ENCODE measurements at regions not wholly inside any gene's neighbourhood (a gene's known extent, or its start where the extent isn't known, plus 50 kb on each side); places are given as distances from the start of the nearest gene placed in this dataset.

DNA sequence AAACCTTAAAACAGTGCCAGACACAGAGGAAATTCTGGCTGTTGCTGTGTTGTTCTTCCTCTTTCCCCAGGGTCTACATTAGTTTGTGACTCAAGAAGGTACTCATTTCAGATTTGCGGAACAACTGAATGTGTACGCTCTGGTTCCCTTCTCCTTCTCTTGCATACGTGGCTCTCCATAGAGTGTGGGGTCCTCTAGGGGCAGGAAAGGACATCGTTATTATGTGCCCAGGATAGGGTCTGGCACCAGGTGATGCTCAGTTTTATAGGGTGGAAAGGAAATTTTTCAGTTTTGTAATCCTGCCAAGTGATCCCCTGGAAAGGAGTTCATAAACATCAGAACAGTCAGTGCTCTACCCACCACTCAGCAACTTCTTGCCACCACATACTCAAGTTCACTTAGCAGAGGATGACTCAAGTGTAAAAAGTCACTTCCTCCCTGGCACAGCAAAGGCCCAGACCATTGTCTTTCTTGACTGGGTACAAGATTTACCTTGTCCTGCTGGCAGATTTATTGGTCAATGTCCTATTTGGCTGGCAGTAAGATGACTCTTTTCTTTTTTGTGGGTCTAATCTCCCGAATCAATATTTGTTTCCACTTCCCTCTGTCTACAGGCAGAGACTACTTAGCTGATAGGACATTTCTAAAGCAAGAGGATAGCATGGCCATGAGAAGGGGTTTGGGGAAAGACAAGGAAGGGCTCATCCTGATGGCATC, 246.0 kb upstream of the TENM4 start:
- TF ChIP-seq CTCF (IDR thresholded peaks at IDR 0.05; ENCODE audit: low read depth, low read length) = no peak
- in situ Hi-C loops (cut with HindIII; ENCODE audit: low sequenced_read_pairs) = no loop called here
- no peak overlapping the region for H3K4me3 ChIP-seq (ENCODE audit: low read depth, low read length)
- no peak for DNase-seq (ENCODE audit: low read depth, low spot score)

DNA sequence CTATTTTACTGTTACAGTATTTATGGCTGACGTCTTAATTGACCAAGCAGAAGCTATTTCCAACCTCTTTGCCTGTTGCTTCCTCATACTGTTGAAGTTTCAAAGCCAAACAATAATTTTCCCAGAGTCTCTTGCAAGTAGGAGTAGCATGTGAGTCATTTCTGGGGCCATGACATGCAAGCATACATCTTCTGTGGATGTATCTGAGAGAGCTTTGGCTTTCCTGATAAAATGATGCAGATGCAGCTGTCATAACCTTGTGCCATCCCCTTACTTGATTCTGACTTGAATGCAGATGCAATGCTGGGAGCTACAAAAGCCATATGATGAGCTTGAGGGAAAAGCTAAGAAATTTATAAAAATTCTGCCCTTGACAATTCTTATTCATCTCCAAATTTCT, 243.1 kb upstream of the TENM4 start:
- DNase-seq (ENCODE audit: low read depth, low spot score) = no peak
- H3K4me3 ChIP-seq (ENCODE audit: low read depth, low read length) = no peak overlapping the region
- TF ChIP-seq CTCF (IDR thresholded peaks at IDR 0.05; ENCODE audit: low read depth, low read length) = no peak
- in situ Hi-C loops (cut with HindIII; ENCODE audit: low sequenced_read_pairs) = no loop called here

DNA sequence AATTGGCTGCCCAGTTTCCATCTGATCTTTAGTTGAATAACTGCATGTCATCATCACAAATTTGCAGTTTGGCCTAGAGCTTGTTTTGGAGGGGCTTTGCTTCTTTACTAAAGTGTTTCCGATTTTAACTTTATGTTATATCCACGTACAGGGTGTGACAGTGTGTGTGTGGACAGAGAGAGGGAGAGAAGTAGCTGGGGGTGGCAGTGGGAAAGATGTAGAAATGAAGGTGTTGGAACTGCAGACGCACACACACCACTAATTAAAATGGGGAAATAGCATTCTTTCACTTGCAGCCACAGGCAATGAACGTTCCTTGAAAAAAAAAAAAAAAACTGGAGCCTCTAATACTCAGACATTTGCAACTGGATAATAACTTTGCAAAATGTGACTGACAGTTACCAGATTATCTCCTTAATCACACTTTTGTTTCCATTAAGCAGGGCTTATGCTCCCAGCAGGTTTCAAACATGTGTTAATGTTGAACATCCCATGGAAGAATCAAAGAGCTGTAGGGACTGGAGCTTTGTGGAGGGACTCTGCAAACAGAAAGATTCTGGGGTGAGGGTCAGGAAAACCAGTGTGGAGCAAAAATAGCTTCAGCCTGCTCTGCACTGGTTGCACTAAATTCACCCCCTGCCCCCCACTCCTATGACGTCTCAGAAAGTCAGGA, 238.1 kb upstream of the TENM4 start:
- TF ChIP-seq CTCF (IDR thresholded peaks at IDR 0.05; ENCODE audit: low read depth, low read length) = no peak
- H3K4me3 ChIP-seq (ENCODE audit: low read depth, low read length) = no peak overlapping the region
- no peak for DNase-seq (ENCODE audit: low read depth, low spot score)
- in situ Hi-C loops (cut with HindIII; ENCODE audit: low sequenced_read_pairs) = no loop called here

DNA sequence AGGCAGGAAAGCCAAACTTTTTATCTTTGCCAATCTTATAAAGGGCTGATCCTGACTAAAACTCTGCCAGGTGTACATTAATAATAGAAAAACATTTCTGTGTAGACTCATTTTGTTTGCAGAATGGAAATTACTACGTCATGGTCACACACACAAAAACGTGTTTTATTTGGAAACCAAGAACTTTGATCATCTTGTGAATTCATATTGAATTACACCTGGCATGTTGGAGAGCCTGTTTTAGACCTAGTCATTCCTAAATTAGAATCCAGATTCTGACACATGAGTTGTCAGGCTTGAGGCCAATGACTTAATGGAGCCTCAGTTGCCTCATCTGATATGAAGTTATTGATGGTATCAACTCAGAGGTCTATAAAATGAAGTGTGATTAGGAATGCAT, 235.6 kb upstream of the TENM4 start:
- TF ChIP-seq CTCF (IDR thresholded peaks at IDR 0.05; ENCODE audit: low read depth, low read length) = no peak
- no peak for DNase-seq (ENCODE audit: low read depth, low spot score)
- in situ Hi-C loops (cut with HindIII; ENCODE audit: low sequenced_read_pairs) = no loop called here
- H3K4me3 ChIP-seq (ENCODE audit: low read depth, low read length) = no peak overlapping the region

DNA sequence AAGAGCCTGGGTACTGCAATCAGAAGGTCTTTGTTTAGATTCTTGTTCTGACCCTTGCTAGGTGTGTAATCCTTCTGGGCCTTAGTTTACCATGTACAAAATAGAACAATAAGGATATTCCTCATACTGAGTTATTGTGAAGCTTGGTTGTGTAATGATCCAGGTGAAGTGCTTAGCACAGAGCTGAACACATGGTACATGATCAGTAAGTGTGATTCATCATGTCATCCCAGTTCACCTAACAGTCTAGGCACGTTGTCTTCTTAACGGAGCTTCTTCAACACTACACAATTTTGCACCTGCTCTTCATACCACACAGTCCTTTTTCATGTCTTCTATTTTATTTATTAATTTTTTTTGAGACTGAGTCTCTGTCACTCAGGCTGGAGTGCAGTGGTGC, 234.3 kb upstream of the TENM4 start:
- no peak for TF ChIP-seq CTCF (IDR thresholded peaks at IDR 0.05; ENCODE audit: low read depth, low read length)
- in situ Hi-C loops (cut with HindIII; ENCODE audit: low sequenced_read_pairs) = no loop called here

DNA sequence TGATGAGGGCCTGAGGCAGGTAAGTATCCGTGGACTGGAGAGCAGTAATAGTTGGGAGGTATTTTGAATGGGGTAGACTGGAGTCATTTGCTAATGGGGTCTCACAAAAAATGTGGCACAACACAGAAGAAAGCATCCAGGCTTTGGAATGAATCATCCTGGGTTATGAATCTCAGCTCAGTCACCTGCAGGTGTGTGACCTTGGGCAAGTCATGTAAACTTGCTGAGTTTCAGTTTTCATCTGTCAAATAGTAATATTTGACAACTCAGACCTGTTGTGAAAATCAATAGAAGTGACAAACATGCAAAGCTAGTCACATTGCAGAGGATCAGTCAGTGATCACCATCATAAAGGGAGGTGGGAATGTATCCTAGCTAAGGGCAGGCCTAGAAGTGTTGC, 232.0 kb upstream of the TENM4 start:
- no peak overlapping the region for H3K4me3 ChIP-seq (ENCODE audit: low read depth, low read length)
- in situ Hi-C loops (cut with HindIII; ENCODE audit: low sequenced_read_pairs) = no loop called here
- no peak for TF ChIP-seq CTCF (IDR thresholded peaks at IDR 0.05; ENCODE audit: low read depth, low read length)
- no peak for DNase-seq (ENCODE audit: low read depth, low spot score)

More for the DNA sequence above, 234.3 kb upstream of the TENM4 start:
- DNase-seq (ENCODE audit: low read depth, low spot score) = no peak
- no peak overlapping the region for H3K4me3 ChIP-seq (ENCODE audit: low read depth, low read length)
